ENCODE measurements at regions not wholly inside any gene's neighbourhood (a gene's known extent, or its start where the extent isn't known, plus 50 kb on each side); places are given as distances from the start of the nearest gene placed in this dataset.

GRCh38 chr22:48631288-48631863, 1196.3 kb downstream of the BRD1 start:
- Mint-ChIP-seq H3K4me1 (peaks cover 0 to 8% (median 0%) of the 10 kb centered on the region in 4 donors), H3K36me3 (no peaks in the 10 kb centered on the region), H3K9me3 (peaks cover 0 to 2% (median 0%) of the 10 kb centered on the region in 7 donors), H3K4me3 (no peak overlapping the region), H3K27ac (no peak overlapping the region), H3K27me3 (no peaks in the 10 kb centered on the region)
- Histone ChIP-seq H3K4me3 (ENCODE audit: low read depth, low read length) (no peak overlapping the region), H3K36me3 (ENCODE audit: control insufficient read depth, insufficient read depth, low read length) (no peaks in the 10 kb centered on the region), H3K4me1 (ENCODE audit: control insufficient read depth, insufficient read depth, low read length, poor library complexity, severe bottlenecking) (no peaks in the 10 kb centered on the region), H3K27me3 (ENCODE audit: control insufficient read depth, insufficient read depth, low read length) (no peaks in the 10 kb centered on the region), H3K9me3 (ENCODE audit: control insufficient read depth in 2 of 2, low read length in 2 of 2) (no peaks in the 10 kb centered on the region), H3K27ac (ENCODE audit: insufficient read depth, low read length, poor library complexity, severe bottlenecking) (no peak overlapping the region)
- DNase-seq: no peak
- no peak for ATAC-seq (ENCODE audit: low read depth in 2 of 2)

- H3K4me1 ChIP-seq (ENCODE audit: control insufficient read depth, insufficient read depth, low read length, poor library complexity, severe bottlenecking): no peaks in the 10 kb centered on the region
- no peaks in the 10 kb centered on the region for H3K27me3 Mint-ChIP-seq
- no peak overlapping the region for H3K4me3 Mint-ChIP-seq
- H3K27ac Mint-ChIP-seq: no peak overlapping the region
- ATAC-seq (ENCODE audit: low read depth in 2 of 2): no peak
- peaks cover 0 to 3% (median 0%) of the 10 kb centered on the region in 4 donors for H3K4me1 Mint-ChIP-seq
- H3K36me3 Mint-ChIP-seq: no peaks in the 10 kb centered on the region
- H3K27ac ChIP-seq (ENCODE audit: insufficient read depth, low read length, poor library complexity, severe bottlenecking): no peak overlapping the region
- H3K27me3 ChIP-seq (ENCODE audit: control insufficient read depth, insufficient read depth, low read length): no peaks in the 10 kb centered on the region
- H3K36me3 ChIP-seq (ENCODE audit: control insufficient read depth, insufficient read depth, low read length): no peaks in the 10 kb centered on the region
- no peak overlapping the region for H3K4me3 ChIP-seq (ENCODE audit: low read depth, low read length)
- H3K9me3 ChIP-seq (ENCODE audit: control insufficient read depth in 2 of 2, low read length in 2 of 2): no peaks in the 10 kb centered on the region
- no peak for DNase-seq
- H3K9me3 Mint-ChIP-seq: no peaks in the 10 kb centered on the region
Observed at GRCh38 chr22:48630848-48631247, 1196.8 kb downstream of the BRD1 start.

GRCh38 chr22:48630433-48630754, 1197.3 kb downstream of the BRD1 start:
- H3K27ac Mint-ChIP-seq: no peak overlapping the region
- H3K36me3 ChIP-seq (ENCODE audit: control insufficient read depth, insufficient read depth, low read length): no peaks in the 10 kb centered on the region
- no peaks in the 10 kb centered on the region for H3K9me3 Mint-ChIP-seq
- H3K4me1 Mint-ChIP-seq: no peaks in the 10 kb centered on the region
- no peak for DNase-seq
- H3K27me3 ChIP-seq (ENCODE audit: control insufficient read depth, insufficient read depth, low read length): no peaks in the 10 kb centered on the region
- H3K9me3 ChIP-seq (ENCODE audit: control insufficient read depth in 2 of 2, low read length in 2 of 2): no peaks in the 10 kb centered on the region
- no peak for ATAC-seq (ENCODE audit: low read depth in 2 of 2)
- no peaks in the 10 kb centered on the region for H3K36me3 Mint-ChIP-seq
- H3K4me1 ChIP-seq (ENCODE audit: control insufficient read depth, insufficient read depth, low read length, poor library complexity, severe bottlenecking): no peaks in the 10 kb centered on the region
- no peak overlapping the region for H3K4me3 ChIP-seq (ENCODE audit: low read depth, low read length)
- H3K4me3 Mint-ChIP-seq: no peak overlapping the region
- no peaks in the 10 kb centered on the region for H3K27me3 Mint-ChIP-seq
- H3K27ac ChIP-seq (ENCODE audit: insufficient read depth, low read length, poor library complexity, severe bottlenecking): no peak overlapping the region

GRCh38 chr22:48629631-48630432, 1197.8 kb downstream of the BRD1 start:
- no peaks in the 10 kb centered on the region for H3K9me3 ChIP-seq (ENCODE audit: control insufficient read depth in 2 of 2, low read length in 2 of 2)
- no peak overlapping the region for H3K4me3 ChIP-seq (ENCODE audit: low read depth, low read length)
- no peaks in the 10 kb centered on the region for H3K9me3 Mint-ChIP-seq
- no peaks in the 10 kb centered on the region for H3K4me1 Mint-ChIP-seq
- no peak overlapping the region for H3K27ac Mint-ChIP-seq
- H3K36me3 ChIP-seq (ENCODE audit: control insufficient read depth, insufficient read depth, low read length): no peaks in the 10 kb centered on the region
- DNase-seq (no peak), ATAC-seq (ENCODE audit: low read depth in 2 of 2) (no peak)
- H3K27ac ChIP-seq (ENCODE audit: insufficient read depth, low read length, poor library complexity, severe bottlenecking): no peak overlapping the region
- H3K4me3 Mint-ChIP-seq: no peak overlapping the region
- no peaks in the 10 kb centered on the region for H3K27me3 Mint-ChIP-seq
- H3K36me3 Mint-ChIP-seq: no peaks in the 10 kb centered on the region
- no peaks in the 10 kb centered on the region for H3K4me1 ChIP-seq (ENCODE audit: control insufficient read depth, insufficient read depth, low read length, poor library complexity, severe bottlenecking)
- H3K27me3 ChIP-seq (ENCODE audit: control insufficient read depth, insufficient read depth, low read length): no peaks in the 10 kb centered on the region

GRCh38 chr22:48628891-48629543, 1198.7 kb downstream of the BRD1 start:
- no peaks in the 10 kb centered on the region for H3K9me3 Mint-ChIP-seq
- Histone ChIP-seq H3K27ac (ENCODE audit: insufficient read depth, low read length, poor library complexity, severe bottlenecking) (no peak overlapping the region), H3K9me3 (ENCODE audit: control insufficient read depth in 2 of 2, low read length in 2 of 2) (no peaks in the 10 kb centered on the region), H3K4me3 (ENCODE audit: low read depth, low read length) (no peak overlapping the region), H3K36me3 (ENCODE audit: control insufficient read depth, insufficient read depth, low read length) (no peaks in the 10 kb centered on the region), H3K27me3 (ENCODE audit: control insufficient read depth, insufficient read depth, low read length) (no peaks in the 10 kb centered on the region), H3K4me1 (ENCODE audit: control insufficient read depth, insufficient read depth, low read length, poor library complexity, severe bottlenecking) (no peaks in the 10 kb centered on the region)
- no peaks in the 10 kb centered on the region for H3K36me3 Mint-ChIP-seq
- no peaks in the 10 kb centered on the region for H3K4me1 Mint-ChIP-seq
- no peak for ATAC-seq (ENCODE audit: low read depth in 2 of 2)
- no peak overlapping the region for H3K27ac Mint-ChIP-seq
- no peak overlapping the region for H3K4me3 Mint-ChIP-seq
- DNase-seq: no peak
- no peaks in the 10 kb centered on the region for H3K27me3 Mint-ChIP-seq

- H3K36me3 ChIP-seq (ENCODE audit: control insufficient read depth, insufficient read depth, low read length): no peaks in the 10 kb centered on the region
- Mint-ChIP-seq H3K4me1 (no peaks in the 10 kb centered on the region), H3K27me3 (no peaks in the 10 kb centered on the region), H3K27ac (no peak overlapping the region), H3K9me3 (no peaks in the 10 kb centered on the region), H3K36me3 (no peaks in the 10 kb centered on the region), H3K4me3 (no peak overlapping the region)
- no peak for DNase-seq
- no peak overlapping the region for H3K27ac ChIP-seq (ENCODE audit: insufficient read depth, low read length, poor library complexity, severe bottlenecking)
- no peaks in the 10 kb centered on the region for H3K9me3 ChIP-seq (ENCODE audit: control insufficient read depth in 2 of 2, low read length in 2 of 2)
- H3K4me1 ChIP-seq (ENCODE audit: control insufficient read depth, insufficient read depth, low read length, poor library complexity, severe bottlenecking): no peaks in the 10 kb centered on the region
- H3K4me3 ChIP-seq (ENCODE audit: low read depth, low read length): no peak overlapping the region
- no peaks in the 10 kb centered on the region for H3K27me3 ChIP-seq (ENCODE audit: control insufficient read depth, insufficient read depth, low read length)
- ATAC-seq (ENCODE audit: low read depth in 2 of 2): no peak
Observed at GRCh38 chr22:48627966-48628365, 1199.7 kb downstream of the BRD1 start.

- peak overlapping the region in 1 of 4 donors; percentile 54 for H3K4me3 Mint-ChIP-seq
- H3K9me3 ChIP-seq (ENCODE audit: control insufficient read depth in 2 of 2, low read length in 2 of 2): no peaks in the 10 kb centered on the region
- no peaks in the 10 kb centered on the region for H3K27me3 Mint-ChIP-seq
- H3K27ac Mint-ChIP-seq: no peak overlapping the region
- H3K9me3 Mint-ChIP-seq: no peaks in the 10 kb centered on the region
- H3K27me3 ChIP-seq (ENCODE audit: control insufficient read depth, insufficient read depth, low read length): no peaks in the 10 kb centered on the region
- no peaks in the 10 kb centered on the region for H3K4me1 ChIP-seq (ENCODE audit: control insufficient read depth, insufficient read depth, low read length, poor library complexity, severe bottlenecking)
- H3K36me3 Mint-ChIP-seq: no peaks in the 10 kb centered on the region
- no peaks in the 10 kb centered on the region for H3K36me3 ChIP-seq (ENCODE audit: control insufficient read depth, insufficient read depth, low read length)
- no peak overlapping the region for H3K4me3 ChIP-seq (ENCODE audit: low read depth, low read length)
- ATAC-seq (ENCODE audit: low read depth in 2 of 2) (no peak), DNase-seq (no peak)
- H3K4me1 Mint-ChIP-seq: no peaks in the 10 kb centered on the region
- H3K27ac ChIP-seq (ENCODE audit: insufficient read depth, low read length, poor library complexity, severe bottlenecking): no peak overlapping the region
Observed at GRCh38 chr22:48627203-48627602, 1200.5 kb downstream of the BRD1 start.

GRCh38 chr22:48624401-48624800, 1203.3 kb downstream of the BRD1 start:
- H3K27ac ChIP-seq (ENCODE audit: insufficient read depth, low read length, poor library complexity, severe bottlenecking): no peak overlapping the region
- H3K36me3 ChIP-seq (ENCODE audit: control insufficient read depth, insufficient read depth, low read length): no peaks in the 10 kb centered on the region
- ATAC-seq (ENCODE audit: low read depth in 2 of 2) (no peak), DNase-seq (no peak)
- H3K4me1 ChIP-seq (ENCODE audit: control insufficient read depth, insufficient read depth, low read length, poor library complexity, severe bottlenecking): no peaks in the 10 kb centered on the region
- H3K27me3 ChIP-seq (ENCODE audit: control insufficient read depth, insufficient read depth, low read length): no peaks in the 10 kb centered on the region
- no peaks in the 10 kb centered on the region for H3K36me3 Mint-ChIP-seq
- H3K4me3 ChIP-seq (ENCODE audit: low read depth, low read length): no peak overlapping the region
- no peaks in the 10 kb centered on the region for H3K27me3 Mint-ChIP-seq
- no peak overlapping the region for H3K4me3 Mint-ChIP-seq
- no peak overlapping the region for H3K27ac Mint-ChIP-seq
- H3K9me3 ChIP-seq (ENCODE audit: control insufficient read depth in 2 of 2, low read length in 2 of 2): no peaks in the 10 kb centered on the region
- H3K9me3 Mint-ChIP-seq: peaks cover 0 to 3% (median 0%) of the 10 kb centered on the region in 7 donors
- H3K4me1 Mint-ChIP-seq: no peaks in the 10 kb centered on the region
